T-helper 17 cell (primary cell): ENCODE measurements at regions not wholly inside any gene's neighbourhood (a gene's known extent, or its start where the extent isn't known, plus 50 kb on each side); places are given as distances from the start of the nearest gene placed in this dataset.

Experiments
- ATAC-seq: fragments of 150-1000 bp; cut with Tn5 transposase; 2 replicates; pipeline ENCODE4 v1.10.0; 2021; ENCODE audit warnings: mild to moderate bottlenecking, moderate library complexity
- DNase-seq, 3 donors: peaks; one replicate each; pipeline versions ENCODE4 v3.0.0 to v3.0.0-alpha.2; 2020 to 2021
- H3K9me3 ChIP-seq: one replicate; pipeline ENCODE4 v1.7.0; 2013; ENCODE audit warnings: low read length, mild to moderate bottlenecking; ENCODE audit not compliant: control insufficient read depth, poor library complexity, severe bottlenecking
- H3K27ac Mint-ChIP-seq: one replicate; pipeline ENCODE4 v1.8.0; 2022; ENCODE audit warnings: mild to moderate bottlenecking, moderate library complexity, mixed read lengths
- H3K27me3 Mint-ChIP-seq: one replicate; pipeline ENCODE4 v1.8.0; 2022; ENCODE audit warnings: mixed read lengths
- H3K36me3 Mint-ChIP-seq: one replicate; pipeline ENCODE4 v1.8.0; 2022; ENCODE audit warnings: low read depth, mixed read lengths
- H3K4me1 Mint-ChIP-seq: one replicate; pipeline ENCODE4 v1.8.0; 2022; ENCODE audit warnings: mild to moderate bottlenecking, mixed read lengths
- H3K4me3 Mint-ChIP-seq: one replicate; pipeline ENCODE4 v1.8.0; 2022; ENCODE audit warnings: mild to moderate bottlenecking, moderate library complexity, mixed read lengths

DNA sequence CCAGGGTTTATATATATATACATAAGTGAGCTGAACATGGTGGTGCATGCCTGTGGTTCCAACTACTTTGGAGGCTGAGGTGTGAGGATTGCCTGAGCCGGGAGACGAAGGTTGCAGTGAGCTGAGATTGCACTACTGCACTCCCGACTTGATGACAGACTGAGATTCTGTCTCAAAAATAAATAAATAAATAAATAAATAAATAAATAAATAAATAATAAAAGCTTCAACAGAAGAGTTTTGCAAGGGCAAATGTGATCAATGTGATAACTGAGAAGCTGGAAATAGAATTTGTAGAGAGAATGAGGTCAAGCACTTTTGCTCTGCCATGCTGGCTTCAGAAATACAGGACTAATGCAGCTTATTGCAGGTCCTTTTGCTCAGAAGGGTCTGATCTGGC is 855.8 kb upstream of the PRMT6 start:
- no peak overlapping the region for H3K27ac Mint-ChIP-seq
- no peak for DNase-seq

DNA sequence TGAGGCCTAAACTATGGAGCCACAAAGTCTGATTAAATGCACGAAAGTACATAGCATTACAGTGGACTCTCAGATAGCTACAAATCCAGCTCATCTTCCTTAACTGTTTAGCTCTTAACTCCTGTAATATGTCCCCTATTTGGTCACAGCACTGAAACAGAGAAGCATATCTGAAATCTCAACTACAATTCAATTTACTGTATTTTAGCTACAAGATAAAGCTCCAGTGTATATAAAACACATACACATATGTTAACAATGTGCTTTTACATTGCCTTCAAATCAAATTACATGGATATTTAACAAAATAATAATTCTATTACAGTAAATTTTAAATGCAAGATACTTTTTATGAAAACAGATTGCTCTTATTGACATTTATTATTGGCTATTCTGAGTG is 849.3 kb upstream of the PRMT6 start:
- H3K27me3 Mint-ChIP-seq = no peaks in the 10 kb centered on the region
- no peaks in the 10 kb centered on the region for H3K36me3 Mint-ChIP-seq
- no peaks in the 10 kb centered on the region for H3K4me1 Mint-ChIP-seq
- H3K27ac Mint-ChIP-seq = no peak overlapping the region
- DNase-seq (no peak), ATAC-seq (no peak)
- no peaks in the 10 kb centered on the region for H3K9me3 ChIP-seq
- H3K4me3 Mint-ChIP-seq = no peak overlapping the region

More for the DNA sequence above, 855.8 kb upstream of the PRMT6 start:
- ATAC-seq = no peak
- Mint-ChIP-seq H3K4me3 (no peak overlapping the region), H3K36me3 (no peaks in the 10 kb centered on the region), H3K4me1 (no peaks in the 10 kb centered on the region), H3K27me3 (no peaks in the 10 kb centered on the region)
- no peaks in the 10 kb centered on the region for H3K9me3 ChIP-seq

DNA sequence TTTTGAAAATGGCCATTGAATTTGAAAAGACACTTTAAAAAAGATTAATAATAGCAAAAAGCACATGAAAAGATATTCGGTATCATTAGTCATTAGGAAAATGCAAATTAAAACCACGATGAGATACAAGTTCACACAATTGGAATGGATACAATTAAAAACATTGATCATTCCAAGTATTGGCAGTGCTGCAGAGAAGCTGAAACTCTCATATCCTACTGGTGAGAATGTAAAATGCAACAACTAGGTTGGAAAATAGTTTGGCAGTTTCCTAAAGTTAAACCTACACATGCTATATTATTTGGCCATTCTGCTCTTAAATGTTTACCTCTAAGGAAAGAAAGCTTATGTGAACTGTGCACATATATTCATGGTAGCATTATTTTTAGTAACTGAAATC is 838.7 kb upstream of the PRMT6 start:
- no peak for DNase-seq
- Mint-ChIP-seq H3K36me3 (no peaks in the 10 kb centered on the region), H3K4me3 (no peak overlapping the region), H3K27me3 (no peaks in the 10 kb centered on the region), H3K27ac (no peak overlapping the region), H3K4me1 (no peaks in the 10 kb centered on the region)
- no peak for ATAC-seq
- H3K9me3 ChIP-seq = peaks cover 3% of the 10 kb centered on the region

DNA sequence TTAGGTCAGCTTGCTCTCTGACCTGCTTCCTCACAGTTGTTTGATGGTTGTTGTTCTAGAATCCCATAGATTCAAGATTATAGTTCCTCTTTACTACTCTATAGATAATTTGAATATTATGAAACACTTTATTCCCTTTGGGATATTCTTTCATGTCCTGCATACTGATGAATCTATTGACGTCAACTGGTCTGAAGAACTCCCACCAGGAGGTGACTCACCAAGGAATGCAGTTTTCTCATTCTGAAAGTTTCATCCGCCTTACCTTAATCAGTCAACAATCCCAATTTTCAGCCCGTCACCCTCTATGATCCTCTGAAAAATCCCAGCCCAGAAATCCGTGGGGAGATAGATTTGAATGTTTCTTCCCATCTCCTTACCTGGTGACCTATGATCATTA is 834.1 kb upstream of the PRMT6 start:
- no peak for ATAC-seq
- Mint-ChIP-seq H3K4me1 (no peaks in the 10 kb centered on the region), H3K36me3 (no peaks in the 10 kb centered on the region), H3K27me3 (no peaks in the 10 kb centered on the region), H3K27ac (no peak overlapping the region), H3K4me3 (no peak overlapping the region)
- no peak for DNase-seq
- no peaks in the 10 kb centered on the region for H3K9me3 ChIP-seq

DNA sequence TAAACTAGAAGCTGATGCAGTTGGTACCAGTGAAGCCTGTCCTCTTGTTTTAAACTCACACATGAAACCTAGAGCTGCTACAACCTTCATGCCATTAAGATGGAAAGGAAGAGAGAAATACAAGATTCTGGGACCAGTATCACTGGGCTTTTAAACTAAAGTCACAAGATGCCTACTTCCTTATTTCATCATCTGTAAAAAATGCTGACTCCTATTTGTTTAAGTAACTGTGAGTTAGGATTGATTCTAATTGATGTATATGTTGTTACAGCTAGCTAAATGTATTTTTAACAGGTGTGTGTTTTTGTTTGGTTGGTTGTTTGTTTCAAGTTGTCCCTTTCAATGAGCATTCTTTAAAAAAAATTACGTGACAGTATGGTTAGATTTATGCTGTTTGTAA is 833.3 kb upstream of the PRMT6 start:
- H3K27me3 Mint-ChIP-seq = no peaks in the 10 kb centered on the region
- no peaks in the 10 kb centered on the region for H3K9me3 ChIP-seq
- no peaks in the 10 kb centered on the region for H3K4me1 Mint-ChIP-seq
- H3K36me3 Mint-ChIP-seq = no peaks in the 10 kb centered on the region
- ATAC-seq (no peak), DNase-seq (no peak)
- H3K27ac Mint-ChIP-seq = no peak overlapping the region
- H3K4me3 Mint-ChIP-seq = no peak overlapping the region

DNA sequence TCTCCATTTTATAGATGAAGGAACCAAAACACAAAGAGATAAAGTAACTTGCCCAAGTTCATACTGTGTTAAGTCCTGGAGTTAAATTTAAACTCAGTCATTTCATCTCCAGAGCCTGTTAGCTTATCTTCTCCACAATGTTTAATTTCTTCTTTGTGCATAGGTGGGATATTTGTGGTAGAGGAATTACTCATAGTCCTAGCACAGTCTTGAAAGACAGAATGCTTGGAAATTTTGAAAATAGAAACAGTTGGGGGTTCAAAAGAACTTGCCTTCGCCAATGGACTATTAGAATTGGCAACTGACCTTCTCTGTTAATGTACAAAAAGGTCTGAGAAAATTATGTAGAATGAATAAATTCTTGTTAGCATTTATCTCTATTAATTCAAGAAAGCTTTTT is 832.0 kb upstream of the PRMT6 start:
- Mint-ChIP-seq H3K27me3 (no peaks in the 10 kb centered on the region), H3K4me3 (no peak overlapping the region), H3K36me3 (no peaks in the 10 kb centered on the region), H3K4me1 (no peaks in the 10 kb centered on the region), H3K27ac (no peak overlapping the region)
- no peaks in the 10 kb centered on the region for H3K9me3 ChIP-seq
- DNase-seq = no peak
- ATAC-seq = no peak

DNA sequence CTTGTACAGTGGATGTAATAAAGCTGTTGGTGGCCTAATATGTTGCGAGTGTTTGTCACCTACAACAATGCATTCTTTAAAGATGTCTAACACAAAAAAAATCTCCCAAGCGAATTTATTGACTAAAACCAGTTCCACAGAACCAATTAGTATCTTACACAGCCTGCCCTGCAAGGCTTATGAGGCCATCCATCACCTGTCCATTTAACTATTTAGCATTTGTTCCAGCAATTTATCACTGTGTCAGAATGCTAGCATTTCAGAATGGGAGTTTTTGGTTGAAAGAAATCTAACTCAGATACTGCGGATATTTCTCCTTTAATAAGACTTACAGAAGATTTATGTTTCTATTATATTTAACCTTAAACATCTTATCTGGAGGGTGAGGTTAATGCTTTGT is 831.1 kb upstream of the PRMT6 start:
- Mint-ChIP-seq H3K36me3 (no peaks in the 10 kb centered on the region), H3K4me3 (no peak overlapping the region), H3K27ac (no peak overlapping the region), H3K4me1 (no peaks in the 10 kb centered on the region), H3K27me3 (no peaks in the 10 kb centered on the region)
- H3K9me3 ChIP-seq = no peaks in the 10 kb centered on the region
- ATAC-seq (no peak), DNase-seq (no peak)

DNA sequence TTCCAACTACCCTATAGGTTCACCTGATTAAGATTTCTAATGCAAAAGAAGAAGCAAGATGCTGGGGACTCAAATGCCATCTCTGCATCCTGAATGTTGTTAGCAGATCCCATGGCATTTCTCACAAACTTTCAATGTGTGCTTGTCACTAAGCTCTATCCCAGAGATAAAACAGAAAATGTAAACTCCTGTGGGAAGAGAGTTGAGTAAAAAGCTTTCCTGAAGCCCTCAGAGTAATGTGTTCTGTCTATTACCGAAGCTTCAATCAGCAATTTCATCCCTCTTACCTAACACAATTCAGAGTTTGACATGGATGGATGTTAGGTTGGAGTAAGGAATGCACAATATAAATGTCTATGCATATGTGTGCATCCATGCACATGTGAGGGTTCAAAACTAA is 829.9 kb upstream of the PRMT6 start:
- DNase-seq (no peak), ATAC-seq (no peak)
- Mint-ChIP-seq H3K4me1 (no peaks in the 10 kb centered on the region), H3K27ac (no peak overlapping the region), H3K4me3 (no peak overlapping the region), H3K27me3 (no peaks in the 10 kb centered on the region), H3K36me3 (no peaks in the 10 kb centered on the region)
- H3K9me3 ChIP-seq = no peaks in the 10 kb centered on the region

DNA sequence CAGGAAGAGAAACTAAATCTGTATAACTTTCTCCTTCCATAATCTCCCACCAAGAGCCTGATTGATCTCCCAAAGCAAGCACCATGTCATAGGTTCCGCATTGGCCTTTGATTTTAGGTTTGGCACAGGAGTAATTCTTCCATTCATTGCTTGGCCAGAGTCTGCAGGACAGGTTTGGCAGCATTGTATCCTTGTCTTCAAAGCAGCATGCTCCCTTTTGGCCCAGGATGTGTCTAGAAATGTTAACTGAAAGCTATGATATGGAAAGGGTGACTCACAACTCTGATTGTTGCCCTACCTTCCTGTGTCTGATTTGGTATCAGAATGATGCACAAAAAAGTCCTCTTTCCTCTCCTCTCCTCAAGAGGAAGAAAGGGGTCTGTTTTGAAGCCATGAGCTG is 824.3 kb upstream of the PRMT6 start:
- DNase-seq (no peak), ATAC-seq (no peak)
- Mint-ChIP-seq H3K36me3 (no peaks in the 10 kb centered on the region), H3K4me1 (no peaks in the 10 kb centered on the region), H3K27me3 (no peaks in the 10 kb centered on the region), H3K27ac (no peak overlapping the region), H3K4me3 (no peak overlapping the region)
- no peaks in the 10 kb centered on the region for H3K9me3 ChIP-seq

DNA sequence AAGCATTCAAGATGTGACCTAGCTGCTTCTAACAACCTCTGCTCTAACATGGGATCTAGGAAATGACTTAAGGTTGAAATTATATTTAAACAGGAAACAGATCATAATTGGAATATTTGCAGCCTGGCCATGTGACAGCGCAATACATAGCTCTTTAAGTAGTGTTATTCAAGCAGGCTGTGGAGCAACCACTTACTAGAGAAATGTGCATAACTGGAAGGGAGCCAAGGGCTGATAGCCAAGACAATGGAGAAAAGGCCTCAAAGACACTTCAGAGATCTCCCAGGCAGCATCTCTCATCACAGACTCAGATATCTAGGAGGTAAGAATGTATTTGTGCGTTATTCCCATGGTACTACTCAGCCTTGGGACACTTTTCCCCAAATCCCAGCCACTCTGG is 823.0 kb upstream of the PRMT6 start:
- Mint-ChIP-seq H3K27me3 (no peaks in the 10 kb centered on the region), H3K27ac (no peak overlapping the region), H3K4me3 (no peak overlapping the region), H3K4me1 (no peaks in the 10 kb centered on the region), H3K36me3 (no peaks in the 10 kb centered on the region)
- no peak for DNase-seq
- no peak for ATAC-seq
- H3K9me3 ChIP-seq = no peaks in the 10 kb centered on the region

DNA sequence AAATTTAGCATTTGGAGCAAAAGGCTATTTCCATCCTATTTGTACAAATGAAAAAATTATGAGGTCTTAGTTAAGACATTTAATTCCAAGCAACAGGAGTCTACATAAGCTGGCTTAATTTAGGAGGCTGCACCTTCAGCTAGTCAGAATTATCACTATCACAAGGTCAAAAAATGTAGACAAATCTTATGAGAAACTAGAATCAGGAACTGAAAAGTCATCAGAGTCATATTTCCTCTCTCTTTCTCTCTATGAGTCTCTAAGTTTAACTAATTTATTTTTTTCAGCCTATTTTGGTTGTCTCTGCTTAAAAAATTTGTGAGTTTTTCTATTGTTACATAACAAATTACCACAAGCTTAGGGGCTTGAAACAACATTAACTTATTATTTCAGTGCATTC is 807.1 kb upstream of the PRMT6 start:
- no peak overlapping the region for H3K27ac Mint-ChIP-seq
- no peak for DNase-seq
- no peaks in the 10 kb centered on the region for H3K36me3 Mint-ChIP-seq
- H3K27me3 Mint-ChIP-seq = no peaks in the 10 kb centered on the region
- no peak overlapping the region for H3K4me3 Mint-ChIP-seq
- H3K9me3 ChIP-seq = no peaks in the 10 kb centered on the region
- no peak for ATAC-seq
- H3K4me1 Mint-ChIP-seq = no peaks in the 10 kb centered on the region

DNA sequence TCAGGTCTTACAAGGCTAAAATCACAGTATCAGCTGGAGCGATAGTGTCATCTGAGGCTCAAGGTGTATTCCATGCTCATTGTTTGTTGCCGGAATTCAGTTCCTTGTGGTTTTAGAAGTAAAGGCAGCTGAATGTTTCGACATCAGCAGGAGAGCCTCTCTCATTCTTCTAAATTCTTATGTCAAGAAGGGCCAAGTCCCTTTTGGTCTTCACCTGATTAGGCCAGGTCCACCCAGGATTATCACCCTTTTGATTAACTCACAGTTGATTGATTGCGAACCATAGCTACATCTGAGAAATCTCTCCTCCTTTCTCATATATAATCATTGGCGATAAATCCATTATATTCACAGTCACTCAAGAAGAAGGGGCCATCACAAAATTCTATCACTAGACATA is 806.7 kb upstream of the PRMT6 start:
- no peaks in the 10 kb centered on the region for H3K4me1 Mint-ChIP-seq
- H3K27me3 Mint-ChIP-seq = no peaks in the 10 kb centered on the region
- H3K27ac Mint-ChIP-seq = no peak overlapping the region
- H3K36me3 Mint-ChIP-seq = no peaks in the 10 kb centered on the region
- ATAC-seq (no peak), DNase-seq (no peak)
- no peak overlapping the region for H3K4me3 Mint-ChIP-seq
- no peaks in the 10 kb centered on the region for H3K9me3 ChIP-seq

DNA sequence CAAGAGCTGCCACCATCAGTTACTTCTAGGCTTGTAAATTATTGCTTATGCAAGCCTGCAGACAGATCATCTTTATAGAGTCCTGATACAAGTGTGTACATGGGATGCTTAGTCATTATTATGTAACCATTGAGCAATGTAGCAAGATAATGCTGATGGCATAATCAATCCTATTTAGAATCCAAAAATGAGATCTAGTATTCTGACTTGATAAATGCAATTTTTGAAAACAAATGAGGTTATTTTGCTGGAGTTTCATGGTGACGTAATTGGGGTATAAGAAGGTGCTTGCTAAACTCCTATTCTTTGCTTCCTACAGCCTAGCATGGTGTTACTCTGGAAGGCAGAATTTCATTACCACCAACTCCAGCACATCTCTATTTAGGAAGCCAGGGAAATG is 801.7 kb upstream of the PRMT6 start:
- no peaks in the 10 kb centered on the region for H3K9me3 ChIP-seq
- Mint-ChIP-seq H3K4me3 (no peak overlapping the region), H3K27ac (no peak overlapping the region), H3K4me1 (no peaks in the 10 kb centered on the region), H3K36me3 (no peaks in the 10 kb centered on the region), H3K27me3 (no peaks in the 10 kb centered on the region)
- DNase-seq (no peak), ATAC-seq (no peak)

DNA sequence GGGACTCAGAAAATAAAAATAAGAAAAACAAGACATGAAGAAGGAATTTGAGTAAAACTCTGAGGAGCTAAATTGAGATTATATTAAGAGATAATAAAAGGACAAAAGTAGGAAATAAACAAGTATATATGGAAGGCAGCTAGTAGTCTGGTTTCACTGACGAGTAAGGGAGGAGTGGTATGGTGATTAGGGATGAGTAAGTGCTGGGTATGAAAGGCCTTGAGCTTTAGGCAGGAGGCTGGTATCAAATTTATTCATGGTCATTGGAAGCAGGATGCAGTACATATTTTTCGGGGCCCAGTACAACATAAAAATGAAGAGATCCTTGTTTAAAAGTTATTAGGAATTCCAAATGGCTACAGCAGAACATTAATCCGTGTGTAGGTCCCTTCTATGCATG is 789.7 kb upstream of the PRMT6 start:
- H3K9me3 ChIP-seq = peaks cover 2% of the 10 kb centered on the region
- no peak overlapping the region for H3K4me3 Mint-ChIP-seq
- no peaks in the 10 kb centered on the region for H3K4me1 Mint-ChIP-seq
- ATAC-seq = no peak
- no peak overlapping the region for H3K27ac Mint-ChIP-seq
- no peaks in the 10 kb centered on the region for H3K36me3 Mint-ChIP-seq
- no peak for DNase-seq
- no peaks in the 10 kb centered on the region for H3K27me3 Mint-ChIP-seq

DNA sequence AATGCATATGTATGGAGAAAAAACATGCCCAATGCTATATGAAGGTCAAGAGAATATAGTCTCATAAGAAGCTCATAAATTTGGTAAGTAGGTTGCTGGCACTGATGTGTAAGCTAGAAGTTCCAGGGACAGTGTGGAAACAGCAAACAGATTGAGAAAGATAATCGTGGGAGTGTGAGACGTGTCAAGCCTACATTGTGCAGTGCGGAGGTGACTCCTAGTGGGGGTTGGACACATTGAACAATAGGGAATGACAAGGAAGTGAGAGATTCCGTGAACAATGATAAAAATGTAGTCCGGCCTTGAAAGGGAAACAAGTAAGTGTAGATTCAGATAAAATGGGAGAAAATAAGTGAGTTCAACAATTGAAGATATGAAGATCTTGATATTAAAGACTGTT is 788.4 kb upstream of the PRMT6 start:
- Mint-ChIP-seq H3K27ac (no peak overlapping the region), H3K4me3 (no peak overlapping the region), H3K27me3 (no peaks in the 10 kb centered on the region), H3K4me1 (no peaks in the 10 kb centered on the region), H3K36me3 (no peaks in the 10 kb centered on the region)
- H3K9me3 ChIP-seq = peaks cover 2% of the 10 kb centered on the region
- DNase-seq (no peak), ATAC-seq (no peak)
